CD4-positive, alpha-beta memory T cell (primary cell): ENCODE measurements at regions not wholly inside any gene's neighbourhood (a gene's known extent, or its start where the extent isn't known, plus 50 kb on each side); places are given as distances from the start of the nearest gene placed in this dataset.
"Not testable (repeated sequence)": the region's sequence is repeated elsewhere in the genome, so short reads cannot be mapped to it uniquely, and the experiment has no call there.

Source experiments
- CTCF ChIA-PET: fragments of 350-600 bp; sonication (Branson Sonifier 250); formaldehyde crosslinking; loops from one replicate; lab custom pipeline; 2021; ENCODE audit warnings: inconsistent platforms; ENCODE audit not compliant: partially characterized antibody; lab: Charles Lee
- POLR2A ChIA-PET: fragments of 350-600 bp; sonication (Branson Sonifier 250); formaldehyde crosslinking; loops from one replicate; lab custom pipeline; 2021; ENCODE audit not compliant: partially characterized antibody; lab: Charles Lee
- DNase-seq, 5 donors: peaks; one replicate each; pipeline versions ENCODE4 v3.0.0 to v3.0.0-alpha.2; 2020 to 2022; ENCODE audit warnings: mixed read lengths in 1 of 5
- H3K27ac ChIP-seq: one replicate; pipeline ENCODE4 v1.7.0; 2013; ENCODE audit warnings: low read depth, low read length
- H3K27me3 ChIP-seq: 2 replicates; pipeline ENCODE4 v1.7.0; 2013; ENCODE audit warnings: mild to moderate bottlenecking, low read length, moderate library complexity; ENCODE audit not compliant: insufficient read depth
- H3K36me3 ChIP-seq: 2 replicates; pipeline ENCODE4 v1.7.0; 2013; ENCODE audit warnings: mild to moderate bottlenecking, low read length, moderate library complexity; ENCODE audit not compliant: insufficient read depth
- H3K4me1 ChIP-seq: 2 replicates; pipeline ENCODE4 v1.7.0; 2013; ENCODE audit warnings: mild to moderate bottlenecking, low read length, moderate library complexity; ENCODE audit not compliant: insufficient read depth
- H3K4me3 ChIP-seq, 2 donors: one replicate each; pipeline ENCODE4 v1.7.0; 2013; ENCODE audit warnings: low read length in 2 of 2, mild to moderate bottlenecking in 1 of 2
- H3K9me3 ChIP-seq, 2 donors: one replicate each; pipeline ENCODE4 v1.7.0; 2013; ENCODE audit warnings: low read length in 2 of 2, control low read depth in 1 of 2; ENCODE audit not compliant: control insufficient read depth in 1 of 2
- H3K27ac Mint-ChIP-seq, 7 donors: one replicate each; pipeline ENCODE4 v1.8.0; 2020 to 2021; ENCODE audit warnings: mixed read lengths in 7 of 7, mild to moderate bottlenecking in 6 of 7, inconsistent platforms in 3 of 7, moderate library complexity in 3 of 7
- H3K27me3 Mint-ChIP-seq, 2 donors: one replicate each; pipeline ENCODE4 v1.8.0; 2020 to 2021; ENCODE audit warnings: mixed read lengths in 2 of 2
- H3K36me3 Mint-ChIP-seq, 2 donors: one replicate each; pipeline ENCODE4 v1.8.0; 2020 to 2021; ENCODE audit warnings: mixed read lengths in 2 of 2, inconsistent platforms in 1 of 2, mild to moderate bottlenecking in 1 of 2
- H3K4me1 Mint-ChIP-seq, 4 donors: one replicate each; pipeline ENCODE4 v1.8.0; 2020 to 2021; ENCODE audit warnings: mixed read lengths in 4 of 4, mild to moderate bottlenecking in 1 of 4
- H3K4me3 Mint-ChIP-seq, 8 donors: one replicate each; pipeline ENCODE4 v1.8.0; 2020 to 2021; ENCODE audit warnings: mixed read lengths in 8 of 8, mild to moderate bottlenecking in 7 of 8, moderate library complexity in 6 of 8, inconsistent platforms in 3 of 8
- H3K9me3 Mint-ChIP-seq, 8 donors: one replicate each; pipeline ENCODE4 v1.8.0; 2020 to 2021; ENCODE audit warnings: mixed read lengths in 8 of 8, mild to moderate bottlenecking in 5 of 8, inconsistent platforms in 3 of 8, moderate library complexity in 1 of 8
- intact Hi-C: fragments of 100-400 bp; cut with micrococcal nuclease; formaldehyde crosslinking; loops from one replicate; pipeline ENCODE4 v1.15.1; 2023

GRCh38 chr5:12592228-12592627 lies 688.0 kb upstream of the CTNND2 start:
- no peak for DNase-seq
- H3K36me3 ChIP-seq, result no peaks in the 10 kb centered on the region
- H3K27ac ChIP-seq, result no peak overlapping the region
- H3K4me1 ChIP-seq, result no peaks in the 10 kb centered on the region
- Mint-ChIP-seq H3K27me3 (no peaks in the 10 kb centered on the region), H3K4me1 (no peaks in the 10 kb centered on the region), H3K27ac (no peak overlapping the region), H3K9me3 (peaks cover 0 to 17% (median 3%) of the 10 kb centered on the region in 8 donors), H3K36me3 (no peaks in the 10 kb centered on the region), H3K4me3 (no peak overlapping the region)
- POLR2A ChIA-PET, result no interaction called here
- no peaks in the 10 kb centered on the region for H3K27me3 ChIP-seq
- CTCF ChIA-PET, result no interaction called here
- H3K9me3 ChIP-seq, result no peaks in the 10 kb centered on the region
- intact Hi-C loops, result no loop called here
- no peak overlapping the region for H3K4me3 ChIP-seq

GRCh38 chr5:12586406-12586805 lies 682.2 kb upstream of the CTNND2 start:
- H3K27me3 Mint-ChIP-seq, result no peaks in the 10 kb centered on the region
- Histone ChIP-seq H3K4me1 (no peaks in the 10 kb centered on the region), H3K9me3 (no peaks in the 10 kb centered on the region), H3K36me3 (no peaks in the 10 kb centered on the region), H3K4me3 (no peak overlapping the region), H3K27me3 (no peaks in the 10 kb centered on the region), H3K27ac (no peak overlapping the region)
- H3K27ac Mint-ChIP-seq, result no peak overlapping the region
- ChIA-PET CTCF (no interaction called here), POLR2A (no interaction called here)
- peaks cover 2 to 18% (median 3%) of the 10 kb centered on the region in 8 donors for H3K9me3 Mint-ChIP-seq
- intact Hi-C loops, result no loop called here
- H3K4me3 Mint-ChIP-seq, result no peak overlapping the region
- DNase-seq, result no peak
- no peaks in the 10 kb centered on the region for H3K36me3 Mint-ChIP-seq
- H3K4me1 Mint-ChIP-seq, result no peaks in the 10 kb centered on the region

GRCh38 chr5:12578803-12579202 lies 674.6 kb upstream of the CTNND2 start:
- H3K9me3 ChIP-seq, H3K9me3 Mint-ChIP-seq, H3K4me1 ChIP-seq, CTCF ChIA-PET, H3K27me3 ChIP-seq, H3K27ac Mint-ChIP-seq, H3K36me3 ChIP-seq, H3K4me3 Mint-ChIP-seq, H3K36me3 Mint-ChIP-seq, intact Hi-C loops, DNase-seq, H3K4me3 ChIP-seq, H3K4me1 Mint-ChIP-seq, H3K27ac ChIP-seq, H3K27me3 Mint-ChIP-seq, POLR2A ChIA-PET: not testable (repeated sequence)

GRCh38 chr5:12576953-12577352 lies 672.7 kb upstream of the CTNND2 start:
- H3K27ac Mint-ChIP-seq, H3K4me1 Mint-ChIP-seq, H3K27me3 ChIP-seq, H3K36me3 ChIP-seq, H3K9me3 Mint-ChIP-seq, DNase-seq, intact Hi-C loops, H3K27me3 Mint-ChIP-seq, H3K9me3 ChIP-seq, POLR2A ChIA-PET, H3K4me3 Mint-ChIP-seq, H3K4me3 ChIP-seq, H3K36me3 Mint-ChIP-seq, H3K27ac ChIP-seq, H3K4me1 ChIP-seq, CTCF ChIA-PET: not testable (repeated sequence)

- H3K36me3 ChIP-seq, H3K4me3 Mint-ChIP-seq, H3K9me3 ChIP-seq, POLR2A ChIA-PET, H3K4me1 ChIP-seq, H3K27me3 Mint-ChIP-seq, H3K4me3 ChIP-seq, intact Hi-C loops, H3K27ac Mint-ChIP-seq, H3K27me3 ChIP-seq, H3K36me3 Mint-ChIP-seq, H3K4me1 Mint-ChIP-seq, CTCF ChIA-PET, H3K27ac ChIP-seq: not testable (repeated sequence)
- DNase-seq, result peak in 1 of 5 donors; percentile 31
- peaks cover 0 to 11% (median 7%) of the 10 kb centered on the region in 8 donors for H3K9me3 Mint-ChIP-seq
Observed at GRCh38 chr5:12574298-12575093, 670.2 kb upstream of the CTNND2 start.

- H3K9me3 Mint-ChIP-seq, H3K4me3 Mint-ChIP-seq, H3K27me3 ChIP-seq, intact Hi-C loops, H3K4me3 ChIP-seq, H3K4me1 Mint-ChIP-seq, POLR2A ChIA-PET, CTCF ChIA-PET, H3K9me3 ChIP-seq, H3K4me1 ChIP-seq, H3K27ac ChIP-seq, H3K27me3 Mint-ChIP-seq, H3K36me3 ChIP-seq, H3K36me3 Mint-ChIP-seq, H3K27ac Mint-ChIP-seq: not testable (repeated sequence)
- DNase-seq, result peak in 1 of 5 donors; percentile 27
Observed at GRCh38 chr5:12573916-12574297, 669.7 kb upstream of the CTNND2 start.

GRCh38 chr5:12570688-12571087 lies 666.4 kb upstream of the CTNND2 start:
- Histone ChIP-seq H3K4me3 (no peak overlapping the region), H3K36me3 (no peaks in the 10 kb centered on the region), H3K4me1 (no peaks in the 10 kb centered on the region), H3K27me3 (no peaks in the 10 kb centered on the region), H3K27ac (no peak overlapping the region), H3K9me3 (no peaks in the 10 kb centered on the region)
- POLR2A ChIA-PET, result no interaction called here
- Mint-ChIP-seq H3K27ac (no peak overlapping the region), H3K36me3 (no peaks in the 10 kb centered on the region), H3K9me3 (peaks cover 0 to 13% (median 6%) of the 10 kb centered on the region in 8 donors), H3K4me3 (no peak overlapping the region), H3K4me1 (no peaks in the 10 kb centered on the region), H3K27me3 (no peaks in the 10 kb centered on the region)
- CTCF ChIA-PET, result no interaction called here
- intact Hi-C loops, result no loop called here
- DNase-seq, result no peak

GRCh38 chr5:12566441-12566840 lies 662.2 kb upstream of the CTNND2 start:
- no peaks in the 10 kb centered on the region for H3K36me3 Mint-ChIP-seq
- peaks cover 2 to 20% (median 7%) of the 10 kb centered on the region in 8 donors for H3K9me3 Mint-ChIP-seq
- intact Hi-C loops, result no loop called here
- no peak overlapping the region for H3K4me3 ChIP-seq
- ChIA-PET CTCF (no interaction called here), POLR2A (no interaction called here)
- no peak overlapping the region for H3K27ac ChIP-seq
- no peak overlapping the region for H3K4me3 Mint-ChIP-seq
- no peaks in the 10 kb centered on the region for H3K4me1 Mint-ChIP-seq
- no peaks in the 10 kb centered on the region for H3K9me3 ChIP-seq
- H3K4me1 ChIP-seq, result no peaks in the 10 kb centered on the region
- DNase-seq, result no peak
- H3K27ac Mint-ChIP-seq, result no peak overlapping the region
- no peaks in the 10 kb centered on the region for H3K27me3 ChIP-seq
- H3K36me3 ChIP-seq, result no peaks in the 10 kb centered on the region
- H3K27me3 Mint-ChIP-seq, result no peaks in the 10 kb centered on the region
